ENCODE measurements at regions not wholly inside any gene's neighbourhood (a gene's known extent, or its start where the extent isn't known, plus 50 kb on each side); places are given as distances from the start of the nearest gene placed in this dataset.

GRCh38 chr9:13769641-13770040 is 490.1 kb upstream of the MPDZ start:
- no peak for DNase-seq (ENCODE audit: low read depth)
- no peak for TF ChIP-seq CTCF (IDR thresholded peaks at IDR 0.05; ENCODE audit: insufficient read depth, low read depth, low read length, missing control alignments)
- no peak overlapping the region for H3K4me3 ChIP-seq (ENCODE audit: low read depth, low read length)

GRCh38 chr9:13769006-13769405 is 489.5 kb upstream of the MPDZ start:
- no peak for DNase-seq (ENCODE audit: low read depth)
- TF ChIP-seq CTCF (IDR thresholded peaks at IDR 0.05; ENCODE audit: insufficient read depth, low read depth, low read length, missing control alignments): no peak
- no peak overlapping the region for H3K4me3 ChIP-seq (ENCODE audit: low read depth, low read length)

GRCh38 chr9:13762209-13762608 is 482.7 kb upstream of the MPDZ start:
- TF ChIP-seq CTCF (IDR thresholded peaks at IDR 0.05; ENCODE audit: insufficient read depth, low read depth, low read length, missing control alignments): no peak
- H3K4me3 ChIP-seq (ENCODE audit: low read depth, low read length): no peak overlapping the region
- DNase-seq (ENCODE audit: low read depth): no peak

GRCh38 chr9:13759551-13759950 is 480.1 kb upstream of the MPDZ start:
- H3K4me3 ChIP-seq (ENCODE audit: low read depth, low read length): no peak overlapping the region
- DNase-seq (ENCODE audit: low read depth): no peak
- no peak for TF ChIP-seq CTCF (IDR thresholded peaks at IDR 0.05; ENCODE audit: insufficient read depth, low read depth, low read length, missing control alignments)

GRCh38 chr9:13758936-13759335 is 479.4 kb upstream of the MPDZ start:
- DNase-seq (ENCODE audit: low read depth): no peak
- H3K4me3 ChIP-seq (ENCODE audit: low read depth, low read length): no peak overlapping the region
- no peak for TF ChIP-seq CTCF (IDR thresholded peaks at IDR 0.05; ENCODE audit: insufficient read depth, low read depth, low read length, missing control alignments)

- H3K4me3 ChIP-seq (ENCODE audit: low read depth, low read length): no peak overlapping the region
- no peak for DNase-seq (ENCODE audit: low read depth)
- TF ChIP-seq CTCF (IDR thresholded peaks at IDR 0.05; ENCODE audit: insufficient read depth, low read depth, low read length, missing control alignments): no peak
Measured at GRCh38 chr9:13756943-13757342, 477.5 kb upstream of the MPDZ start.

- TF ChIP-seq CTCF (IDR thresholded peaks at IDR 0.05; ENCODE audit: insufficient read depth, low read depth, low read length, missing control alignments): no peak
- DNase-seq (ENCODE audit: low read depth): no peak
- H3K4me3 ChIP-seq (ENCODE audit: low read depth, low read length): no peak overlapping the region
Measured at GRCh38 chr9:13755551-13755950, 476.1 kb upstream of the MPDZ start.
